IMR-90 (cell line): ENCODE measurements at regions not wholly inside any gene's neighbourhood (a gene's known extent, or its start where the extent isn't known, plus 50 kb on each side); places are given as distances from the start of the nearest gene placed in this dataset.
A peak's percentile ranks its signal among the peaks of the same experiment; 100 is the strongest.

Experiments
- ATAC-seq: fragments of 200-7000 bp; cut with Tn5 transposase; 2 replicates; pipeline ENCODE4 v1.9.1; 2020; ENCODE audit warnings: low read depth, mild to moderate bottlenecking, moderate library complexity
- BruUV-seq: library from RNA; stranded (reverse); fragments of 400-500 nt; replicated peaks from 2 replicates; lab custom pipeline; 2021; lab: Mats Ljungman, UMichigan
- CTCF ChIA-PET: fragments of 300-600 bp; formaldehyde crosslinking; extraction: SDS; loops from one replicate; lab custom pipeline; 2021; ENCODE audit warnings: antibody characterized with exemption; lab: Yijun Ruan, JAX
- POLR2A ChIA-PET: fragments of 300-600 bp; sonication (Branson Sonifier 250); formaldehyde crosslinking; loops from one replicate; lab custom pipeline; 2022; ENCODE audit warnings: antibody characterized with exemption; ENCODE audit not compliant: unreplicated experiment; lab: Charles Lee
- DNase-seq: peaks from one replicate; pipeline ENCODE4 v3.0.0; 2013
- H2AFZ ChIP-seq: replicated peaks from 2 replicates; pipeline ENCODE3; 2013; ENCODE audit warnings: low read length, mild to moderate bottlenecking; ENCODE audit not compliant: poor library complexity
- H2AK5ac ChIP-seq: 2 replicates; pipeline ENCODE4 v1.6.1; 2013; ENCODE audit warnings: low read depth, low read length, inconsistent platforms
- H2AK9ac ChIP-seq: replicated peaks from 2 replicates; pipeline ENCODE3; 2013; ENCODE audit warnings: mild to moderate bottlenecking, low read depth, low read length, moderate library complexity; ENCODE audit not compliant: poor library complexity
- H2BK120ac ChIP-seq: 2 replicates; pipeline ENCODE4 v1.6.1; 2013; ENCODE audit warnings: low read depth, low read length, inconsistent platforms
- H2BK15ac ChIP-seq: 3 replicates; pipeline ENCODE4 v1.6.1; 2013; ENCODE audit warnings: low read depth, low read length, inconsistent platforms
- H2BK20ac ChIP-seq: 2 replicates; pipeline ENCODE4 v1.6.1; 2013; ENCODE audit warnings: low read depth, mild to moderate bottlenecking, inconsistent platforms, low read length, moderate library complexity
- H2BK5ac ChIP-seq: 2 replicates; pipeline ENCODE4 v1.6.1; 2013; ENCODE audit warnings: mild to moderate bottlenecking, low read depth, low read length, inconsistent platforms; ENCODE audit not compliant: poor library complexity, severe bottlenecking
- H3K14ac ChIP-seq: replicated peaks from 2 replicates; pipeline ENCODE4 v1.6.1; 2013; ENCODE audit warnings: low read depth, low read length, inconsistent platforms
- H3K18ac ChIP-seq: 2 replicates; pipeline ENCODE4 v1.6.1; 2013; ENCODE audit warnings: low read depth, low read length, control low read depth
- H3K23ac ChIP-seq: 2 replicates; pipeline ENCODE4 v1.6.1; 2013; ENCODE audit warnings: low read depth, low read length, inconsistent platforms
- H3K27ac ChIP-seq: 2 replicates; pipeline ENCODE4 v1.5.1; 2013; ENCODE audit warnings: mild to moderate bottlenecking, control low read depth, low read length; ENCODE audit not compliant: insufficient read depth
- H3K27me3 ChIP-seq: 2 replicates; pipeline ENCODE4 v1.6.1; 2013; ENCODE audit warnings: low read length; ENCODE audit not compliant: control insufficient read depth, insufficient read depth
- H3K36me3 ChIP-seq: 2 replicates; pipeline ENCODE4 v1.6.1; 2013; ENCODE audit warnings: low read length, mixed read lengths; ENCODE audit not compliant: control insufficient read depth, insufficient read depth
- H3K4ac ChIP-seq: 2 replicates; pipeline ENCODE4 v1.6.1; 2013; ENCODE audit warnings: low read depth, low read length, inconsistent platforms
- H3K4me1 ChIP-seq: 2 replicates; pipeline ENCODE4 v1.6.1; 2013; ENCODE audit warnings: low read length, mixed read lengths; ENCODE audit not compliant: control insufficient read depth, insufficient read depth
- H3K4me2 ChIP-seq: 2 replicates; pipeline ENCODE4 v1.6.1; 2013; ENCODE audit warnings: low read depth, mild to moderate bottlenecking, control low read depth, low read length, moderate library complexity
- H3K4me3 ChIP-seq: 2 replicates; pipeline ENCODE4 v1.5.1; 2013; ENCODE audit warnings: low read depth, mild to moderate bottlenecking, control low read depth, low read length, moderate library complexity; ENCODE audit not compliant: insufficient read depth
- H3K56ac ChIP-seq: 2 replicates; pipeline ENCODE4 v1.6.1; 2013; ENCODE audit warnings: low read length, inconsistent platforms; ENCODE audit not compliant: insufficient read depth; ENCODE audit errors: extremely low read depth
- H3K79me1 ChIP-seq, 2 experiments: 2 replicates each; pipeline ENCODE4 v1.6.1; 2013; ENCODE audit warnings: low read length in 2 of 2, inconsistent platforms in 1 of 2, low read depth in 1 of 2
- H3K9ac ChIP-seq: 2 replicates; pipeline ENCODE4 v1.6.1; 2013; ENCODE audit warnings: low read depth, low read length, control low read depth
- H3K9me1 ChIP-seq: 2 replicates; pipeline ENCODE4 v1.6.1; 2013; ENCODE audit warnings: low read length, inconsistent platforms; ENCODE audit not compliant: insufficient read depth
- H3K9me3 ChIP-seq: 2 replicates; pipeline ENCODE4 v1.6.1; 2013; ENCODE audit warnings: low read length; ENCODE audit not compliant: control insufficient read depth, insufficient read depth
- H4K20me1 ChIP-seq: 2 replicates; pipeline ENCODE4 v1.6.1; 2013; ENCODE audit warnings: low read length, inconsistent platforms; ENCODE audit not compliant: insufficient read depth
- H4K5ac ChIP-seq: 2 replicates; pipeline ENCODE4 v1.6.1; 2013; ENCODE audit warnings: mild to moderate bottlenecking, low read depth, low read length, control low read depth
- H4K8ac ChIP-seq, 2 experiments: 2 replicates each; pipeline ENCODE4 v1.6.1; 2013; ENCODE audit warnings: low read depth in 2 of 2, low read length in 2 of 2, control low read depth in 1 of 2, inconsistent platforms in 1 of 2
- H4K91ac ChIP-seq: 2 replicates; pipeline ENCODE4 v1.6.1; 2013; ENCODE audit warnings: low read depth, low read length, inconsistent platforms; ENCODE audit not compliant: insufficient read depth
- CEBPB ChIP-seq: IDR thresholded peaks from 2 replicates; pipeline ENCODE4 v1.6.1; 2012; ENCODE audit warnings: low read depth, low read length, improper control_type of control experiment
- CHD1 ChIP-seq: IDR thresholded peaks from 2 replicates; pipeline ENCODE4 v1.6.1; 2012; ENCODE audit warnings: low read depth, low read length, improper control_type of control experiment
- FOS ChIP-seq: fragments of 150-350 bp; IDR thresholded peaks from 2 replicates; pipeline ENCODE4 v1.6.1; 2016; ENCODE audit warnings: low read depth, low read length
- MAFK ChIP-seq: IDR thresholded peaks from 2 replicates; pipeline ENCODE4 v1.6.1; 2012; ENCODE audit warnings: low read depth, low read length, improper control_type of control experiment
- POLR2A ChIP-seq: IDR thresholded peaks from 2 replicates; pipeline ENCODE4 v1.6.1; 2012; ENCODE audit warnings: mild to moderate bottlenecking, low read depth, low read length
- RAD21 ChIP-seq: IDR thresholded peaks from 2 replicates; pipeline ENCODE4 v1.6.1; 2012; ENCODE audit warnings: low read length, improper control_type of control experiment
- RCOR1 ChIP-seq: IDR thresholded peaks from 2 replicates; pipeline ENCODE4 v1.6.1; 2012; ENCODE audit warnings: mild to moderate bottlenecking, low read length, improper control_type of control experiment; ENCODE audit not compliant: insufficient replicate concordance
- RFX5 ChIP-seq: IDR thresholded peaks from 2 replicates; pipeline ENCODE4 v1.8.0; 2012; ENCODE audit warnings: low read depth, mild to moderate bottlenecking, low read length, moderate library complexity
- SMC3 ChIP-seq: fragments of 150-350 bp; IDR thresholded peaks from 2 replicates; pipeline ENCODE4 v1.6.1; 2016; ENCODE audit warnings: low read depth, mild to moderate bottlenecking, antibody characterized with exemption, low read length, moderate library complexity
- WGBS, 2 experiments: methylation state at CpG; one replicate each; pipeline versions ENCODE4 v1.1.5 to v1.1.7; 2013; ENCODE audit warnings: missing lambda C conversion rate in 2 of 2; ENCODE audit not compliant: insufficient read length in 1 of 2; ENCODE audit errors: extremely low coverage in 2 of 2; 5-methylcytosine and 5-hydroxymethylcytosine counted together
- dilution Hi-C: fragments of 300-500 bp; cut with HindIII; formaldehyde crosslinking; loops from one replicate; pipeline ENCODE4 v1.14.3; 2018; ENCODE audit warnings: low sequenced_read_pairs; ENCODE audit not compliant: unreplicated experiment
- in situ Hi-C: fragments of 300-500 bp; cut with MboI; formaldehyde crosslinking; loops from 3 replicates; pipeline ENCODE4 v1.14.3; 2019; ENCODE audit warnings: low sequenced_read_pairs, inconsistent platforms, mixed read lengths
- intact Hi-C: fragments of 100-400 bp; cut with micrococcal nuclease; formaldehyde crosslinking; loops from 2 replicates; pipeline ENCODE4 v1.10.0; 2022
- TF ChIP-seq, protein P1 (sequence below): fragments of 150-350 bp; IDR thresholded peaks from 2 replicates; pipeline ENCODE4 v1.6.1; 2016; ENCODE audit warnings: low read depth, mild to moderate bottlenecking, low read length, moderate library complexity, borderline replicate concordance

DNA sequence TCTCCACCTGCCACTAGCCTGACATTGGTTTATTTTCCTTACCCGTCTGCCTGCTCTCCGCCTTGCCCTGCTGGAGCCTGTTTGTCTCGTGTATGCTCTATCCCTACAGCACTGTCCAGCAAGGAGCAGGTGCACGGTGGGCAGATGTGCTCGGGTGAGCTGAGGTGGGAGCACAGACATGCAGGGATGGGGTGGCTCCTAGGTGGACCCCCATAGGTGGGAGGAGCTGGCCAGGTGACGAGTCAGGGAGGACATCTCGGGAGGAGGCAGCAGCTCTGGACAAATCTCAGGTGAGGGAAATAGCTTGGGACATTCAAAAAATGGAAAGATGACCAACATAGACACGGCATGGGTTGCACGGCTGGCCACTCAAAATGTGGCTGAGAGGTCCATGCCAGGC, 89.2 kb upstream of the SHANK2 start:
- BruUV-seq, result no TSS peak
- ChIA-PET POLR2A (no interaction called here), CTCF (no interaction called here)
- Histone ChIP-seq H4K20me1 (peaks cover 4% of the 10 kb centered on the region; the same call in 1 of the 2 replicates), H2AK5ac (peak overlapping the region; percentile 46; the same call in 1 of the 2 replicates), H2BK20ac (no peak overlapping the region), H3K27me3 (peaks cover 13% of the 10 kb centered on the region; the same call in 1 of the 2 replicates), H2BK5ac (no peak overlapping the region), H3K9me1 (peaks cover 6% of the 10 kb centered on the region; the same call in 1 of the 2 replicates), H3K4me1 (peaks cover 30% of the 10 kb centered on the region), H3K14ac (no peak overlapping the region), H3K4ac (no peak overlapping the region; the same call in 1 of the 2 replicates), H3K9ac (no peak overlapping the region), H3K27ac (no peak overlapping the region), H3K36me3 (no peaks in the 10 kb centered on the region), H2AK9ac (no peak overlapping the region), H3K18ac (no peak overlapping the region; the same call in 1 of the 2 replicates), H2AFZ (no peak overlapping the region), H2BK120ac (no peak overlapping the region), H4K8ac (no peak overlapping the region), H2BK15ac (no peak overlapping the region), H3K79me1 (no peaks in the 10 kb centered on the region), H4K5ac (no peak overlapping the region), H4K91ac (peak overlapping the region; percentile 0; the same call in 1 of the 2 replicates), H3K4me3 (no peak overlapping the region), H3K56ac (no peak overlapping the region), H3K4me2 (no peak overlapping the region), H3K9me3 (peaks cover 3% of the 10 kb centered on the region; the same call in 1 of the 2 replicates), H3K23ac (no peak overlapping the region)
- dilution Hi-C loops (no loop called here), intact Hi-C loops (no loop called here), in situ Hi-C loops (no loop called here)
- DNase-seq, result no peak
- ATAC-seq, result no peak
- WGBS, 2 experiments, result 100% methylated on average over 2 of the region's 9 CpGs; no CpG with 5 or more reads in 1 of the 2 experiments
- TF ChIP-seq SMC3 (no peak), CHD1 (no peak), POLR2A (no peak), CEBPB (no peak), RAD21 (no peak), RFX5 (no peak), RCOR1 (no peak), FOS (no peak), MAFK (no peak)
- TF ChIP-seq, protein P1, sequence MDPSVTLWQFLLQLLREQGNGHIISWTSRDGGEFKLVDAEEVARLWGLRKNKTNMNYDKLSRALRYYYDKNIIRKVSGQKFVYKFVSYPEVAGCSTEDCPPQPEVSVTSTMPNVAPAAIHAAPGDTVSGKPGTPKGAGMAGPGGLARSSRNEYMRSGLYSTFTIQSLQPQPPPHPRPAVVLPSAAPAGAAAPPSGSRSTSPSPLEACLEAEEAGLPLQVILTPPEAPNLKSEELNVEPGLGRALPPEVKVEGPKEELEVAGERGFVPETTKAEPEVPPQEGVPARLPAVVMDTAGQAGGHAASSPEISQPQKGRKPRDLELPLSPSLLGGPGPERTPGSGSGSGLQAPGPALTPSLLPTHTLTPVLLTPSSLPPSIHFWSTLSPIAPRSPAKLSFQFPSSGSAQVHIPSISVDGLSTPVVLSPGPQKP, result no peak
